Activated naive CD4-positive, alpha-beta T cell treated with anti-CD3 and anti-CD28 coated beads, Interleukin-2, amount 10 ng/mL, durations not matched to agents 7 days and 5 days (primary cell): ENCODE measurements at regions not wholly inside any gene's neighbourhood (a gene's known extent, or its start where the extent isn't known, plus 50 kb on each side); places are given as distances from the start of the nearest gene placed in this dataset.

Source experiments
- CTCF ChIA-PET: fragments of 350-600 bp; sonication (Branson Sonifier 250); formaldehyde crosslinking; loops from one replicate; lab custom pipeline; 2021; ENCODE audit warnings: antibody characterized with exemption; lab: Charles Lee
- DNase-seq: peaks from one replicate; pipeline ENCODE4 v3.0.0-alpha.2; 2020
- H3K27ac Mint-ChIP-seq: one replicate; pipeline ENCODE4 v1.8.0; 2021; ENCODE audit warnings: mild to moderate bottlenecking, moderate library complexity, mixed read lengths
- H3K27me3 Mint-ChIP-seq: one replicate; pipeline ENCODE4 v1.8.0; 2021; ENCODE audit warnings: mild to moderate bottlenecking, mixed read lengths
- H3K36me3 Mint-ChIP-seq: one replicate; pipeline ENCODE4 v1.8.0; 2021; ENCODE audit warnings: mixed read lengths
- H3K4me1 Mint-ChIP-seq: one replicate; pipeline ENCODE4 v1.8.0; 2021; ENCODE audit warnings: mixed read lengths
- H3K4me3 Mint-ChIP-seq: one replicate; pipeline ENCODE4 v1.8.0; 2021; ENCODE audit warnings: mild to moderate bottlenecking, moderate library complexity, mixed read lengths
- H3K9me3 Mint-ChIP-seq: one replicate; pipeline ENCODE4 v1.8.0; 2021; ENCODE audit warnings: mixed read lengths

DNA sequence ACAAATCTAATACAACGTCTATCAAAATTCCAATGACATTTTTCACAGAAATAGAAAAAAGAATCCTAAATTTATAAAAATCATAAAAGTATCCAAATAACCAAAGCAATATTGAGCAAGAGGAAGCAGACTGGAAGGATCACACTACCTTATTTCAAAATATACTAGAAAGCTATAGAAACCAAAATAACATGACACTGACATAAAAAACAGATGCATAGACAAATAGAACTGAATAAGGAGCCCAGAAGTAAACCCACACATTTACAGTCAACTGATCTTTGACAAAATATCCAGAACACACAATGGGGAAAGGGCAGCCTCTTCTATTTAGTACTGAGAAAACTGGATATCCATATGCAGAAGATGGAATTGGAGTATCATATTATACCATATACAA is 217.5 kb downstream of the MACC1 start:
- Mint-ChIP-seq H3K27ac (no peak overlapping the region), H3K9me3 (no peaks in the 10 kb centered on the region), H3K27me3 (no peaks in the 10 kb centered on the region), H3K36me3 (no peaks in the 10 kb centered on the region), H3K4me1 (no peaks in the 10 kb centered on the region), H3K4me3 (no peak overlapping the region)
- CTCF ChIA-PET: no interaction called here
- DNase-seq: no peak

DNA sequence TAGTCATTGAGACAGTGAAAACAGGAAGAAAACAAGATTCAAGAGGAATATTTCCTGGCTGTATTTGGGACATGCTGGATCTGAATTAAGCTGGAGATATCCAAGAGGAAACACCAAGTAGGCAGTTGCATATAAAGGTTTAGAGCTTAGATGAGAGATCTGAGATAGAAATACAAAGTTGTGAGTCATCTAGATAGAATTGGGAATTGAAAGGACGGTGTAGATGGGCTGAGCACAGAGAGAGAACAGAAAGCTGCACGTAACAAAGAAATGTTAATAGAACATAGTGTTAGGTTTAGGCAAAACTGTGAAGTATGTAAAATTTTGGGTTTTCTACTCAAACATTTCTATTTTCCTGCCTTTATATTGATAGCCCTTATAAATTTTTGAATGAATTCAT is 218.5 kb upstream of the TMEM196 start:
- Mint-ChIP-seq H3K36me3 (no peaks in the 10 kb centered on the region), H3K27me3 (no peaks in the 10 kb centered on the region), H3K9me3 (no peaks in the 10 kb centered on the region), H3K4me1 (no peaks in the 10 kb centered on the region), H3K27ac (no peak overlapping the region), H3K4me3 (no peak overlapping the region)
- no peak for DNase-seq
- CTCF ChIA-PET: interaction anchor here (0.6 kb wide), 1 partner anchor 10 kb away, joined by 5 read pairs; no protein-coding TSS in a partner anchor

DNA sequence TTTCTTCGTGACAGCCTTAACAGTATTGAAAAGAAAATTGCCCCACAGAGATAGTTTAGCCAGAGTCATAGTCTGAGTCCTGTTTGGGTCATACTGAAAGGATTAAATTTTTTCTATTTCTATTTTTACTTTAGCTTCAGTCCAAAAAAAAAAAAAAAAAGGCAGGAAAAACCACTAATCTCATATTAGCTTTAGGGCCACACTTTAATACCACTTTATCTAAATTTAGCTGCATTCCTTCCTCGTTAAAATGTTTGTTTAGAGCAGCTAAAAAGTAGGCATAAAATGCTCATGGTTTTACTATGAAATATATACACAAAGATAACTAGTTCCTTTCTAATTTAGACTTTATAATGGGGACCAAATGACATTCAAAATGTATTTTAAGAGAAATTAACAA is 216.5 kb upstream of the TMEM196 start:
- CTCF ChIA-PET: interaction anchor here (0.7 kb wide), 1 partner anchor 608 kb away, joined by 4 read pairs; no protein-coding TSS in a partner anchor
- Mint-ChIP-seq H3K4me1 (no peaks in the 10 kb centered on the region), H3K4me3 (no peak overlapping the region), H3K36me3 (no peaks in the 10 kb centered on the region), H3K27me3 (no peaks in the 10 kb centered on the region), H3K9me3 (no peaks in the 10 kb centered on the region), H3K27ac (no peak overlapping the region)
- no peak for DNase-seq

DNA sequence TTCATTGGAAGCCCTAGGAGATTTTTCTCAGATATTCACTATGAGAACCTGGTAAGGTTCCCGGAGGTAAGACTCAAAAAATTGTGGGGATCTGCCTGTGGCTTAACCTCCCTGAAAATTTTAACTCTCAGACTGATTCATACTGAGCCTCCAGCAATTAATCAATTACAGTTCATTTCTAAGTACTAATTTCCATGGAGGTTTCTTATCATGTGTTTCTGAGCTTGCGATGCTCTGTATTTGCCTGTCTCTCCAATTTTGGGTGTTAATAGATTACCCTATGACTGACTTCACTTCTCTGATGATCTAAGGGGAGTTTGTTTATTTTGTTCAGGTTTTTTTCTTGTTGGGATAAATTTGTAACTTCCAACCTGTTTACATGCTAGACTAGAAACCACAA is 215.4 kb upstream of the TMEM196 start:
- Mint-ChIP-seq H3K27me3 (no peaks in the 10 kb centered on the region), H3K27ac (no peak overlapping the region), H3K9me3 (no peaks in the 10 kb centered on the region), H3K4me3 (no peak overlapping the region), H3K4me1 (no peaks in the 10 kb centered on the region), H3K36me3 (no peaks in the 10 kb centered on the region)
- no peak for DNase-seq
- CTCF ChIA-PET: no interaction called here

DNA sequence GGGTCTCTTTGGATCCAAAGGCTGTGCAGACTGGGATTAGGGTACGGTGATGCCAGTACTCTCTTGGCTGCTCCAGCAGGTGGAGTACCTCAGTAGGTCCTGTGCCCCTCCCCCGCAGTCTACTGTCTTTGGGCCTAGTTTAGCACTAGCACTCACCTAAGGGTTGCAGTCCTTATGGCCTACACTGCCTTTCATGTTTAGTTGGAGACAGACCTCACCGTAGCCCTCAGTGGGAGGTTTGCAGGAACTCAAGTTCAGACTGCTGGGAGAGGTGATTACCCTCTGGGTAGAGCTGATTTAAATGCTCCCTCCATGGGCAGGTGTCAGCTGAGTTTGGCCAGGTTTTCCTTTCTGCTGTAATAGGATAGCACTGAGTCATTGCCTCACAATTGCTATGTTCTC is 210.8 kb upstream of the TMEM196 start:
- H3K9me3 Mint-ChIP-seq: no peaks in the 10 kb centered on the region
- no peak overlapping the region for H3K4me3 Mint-ChIP-seq
- no peaks in the 10 kb centered on the region for H3K36me3 Mint-ChIP-seq
- H3K27ac Mint-ChIP-seq: no peak overlapping the region
- no peaks in the 10 kb centered on the region for H3K27me3 Mint-ChIP-seq
- H3K4me1 Mint-ChIP-seq: no peaks in the 10 kb centered on the region
- CTCF ChIA-PET: no interaction called here
- no peak for DNase-seq

DNA sequence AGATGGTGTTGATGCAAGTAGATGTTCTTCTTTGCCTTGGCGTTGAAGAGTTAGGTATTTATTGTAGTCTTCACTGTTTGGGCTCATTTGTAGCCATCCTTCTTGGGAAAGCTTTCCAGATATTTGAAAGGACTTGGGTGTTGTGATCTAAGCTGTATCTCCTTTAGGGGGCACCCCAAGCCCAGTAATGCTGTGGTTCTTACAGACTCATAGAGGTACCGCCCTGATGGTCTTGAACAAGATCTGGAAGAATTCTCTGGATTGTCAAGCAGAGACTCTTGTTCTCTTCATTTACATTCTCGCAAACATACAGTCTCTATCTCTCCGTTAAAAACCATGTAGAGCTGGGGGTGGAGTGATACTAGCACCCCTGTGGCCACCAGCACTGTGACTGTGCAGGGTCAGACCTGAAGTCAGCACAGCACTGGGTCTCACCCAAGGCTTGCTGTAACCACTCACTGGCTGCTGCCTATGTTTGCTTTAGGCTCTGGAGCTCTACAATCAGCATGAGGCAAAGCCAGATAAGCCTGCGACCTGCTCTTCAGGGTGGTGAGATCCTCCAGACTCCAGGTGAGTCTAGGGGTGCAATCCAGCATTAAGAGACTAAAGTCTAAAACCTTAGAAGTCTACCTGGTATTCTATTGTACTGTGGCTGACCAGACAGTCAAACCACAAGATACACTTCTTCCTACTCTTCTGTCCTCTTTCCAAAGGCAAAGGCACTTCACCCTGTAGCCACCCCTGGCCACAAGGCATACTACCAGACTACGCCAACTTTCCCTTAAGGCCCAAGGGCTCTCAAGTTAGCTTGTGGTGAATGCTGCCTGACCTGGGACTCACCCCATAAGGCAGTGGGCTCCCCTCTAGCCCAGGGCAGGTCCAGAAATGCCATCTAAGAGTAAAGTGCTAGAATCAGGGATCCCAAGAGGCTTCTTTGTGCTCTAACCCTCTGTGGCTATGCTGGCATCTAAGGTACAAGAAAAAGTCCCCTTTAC is 209.7 kb upstream of the TMEM196 start:
- Mint-ChIP-seq H3K9me3 (no peaks in the 10 kb centered on the region), H3K27ac (no peak overlapping the region), H3K36me3 (no peaks in the 10 kb centered on the region), H3K4me3 (no peak overlapping the region), H3K27me3 (no peaks in the 10 kb centered on the region), H3K4me1 (no peaks in the 10 kb centered on the region)
- CTCF ChIA-PET: interaction anchor here (0.9 to 1.0 kb wide), 3 partner anchors 9 to 189 kb away, joined by 3 to 5 read pairs (median 4); no protein-coding TSS in a partner anchor
- peak; percentile 21 for DNase-seq

DNA sequence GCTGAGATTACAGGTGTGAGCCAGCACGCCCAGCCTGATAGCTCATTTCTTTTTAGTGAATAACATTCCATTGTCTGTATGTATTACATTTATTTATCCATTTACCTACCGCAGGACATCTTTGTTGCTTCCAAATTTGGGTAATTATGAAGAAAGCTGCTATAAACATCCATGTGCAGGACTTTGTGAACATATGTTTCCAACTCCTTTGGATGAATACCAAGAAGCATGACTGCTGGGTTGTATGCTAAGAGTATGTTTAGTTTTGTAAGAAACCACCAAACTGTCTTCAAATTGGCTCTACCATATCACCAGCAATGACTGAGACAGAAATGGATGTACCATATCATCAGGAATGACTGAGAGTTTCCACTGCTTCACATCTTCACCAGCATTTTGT is 200.2 kb upstream of the TMEM196 start:
- no peak for DNase-seq
- Mint-ChIP-seq H3K27me3 (no peaks in the 10 kb centered on the region), H3K9me3 (no peaks in the 10 kb centered on the region), H3K36me3 (no peaks in the 10 kb centered on the region), H3K4me1 (no peaks in the 10 kb centered on the region), H3K27ac (no peak overlapping the region), H3K4me3 (no peak overlapping the region)
- CTCF ChIA-PET: no interaction called here

DNA sequence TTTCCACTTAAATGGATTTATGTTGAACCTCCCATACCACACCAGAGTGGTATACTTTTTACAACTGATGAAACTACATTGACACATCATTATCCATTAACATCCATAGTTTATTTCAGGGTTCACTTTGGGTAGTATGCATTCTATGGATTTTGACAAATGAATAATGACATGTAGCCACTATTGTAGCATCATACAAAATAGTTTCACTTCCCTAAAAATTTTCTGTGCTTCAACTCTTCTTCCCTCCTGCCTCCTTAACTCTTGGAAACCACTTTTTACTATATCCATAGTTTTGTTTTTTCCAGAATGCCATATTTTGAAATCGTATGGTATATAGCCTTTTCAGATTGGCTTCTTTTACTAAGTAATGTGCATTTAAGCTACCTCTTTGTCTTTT is 199.5 kb upstream of the TMEM196 start:
- H3K4me3 Mint-ChIP-seq: no peak overlapping the region
- no peak for DNase-seq
- H3K27me3 Mint-ChIP-seq: no peaks in the 10 kb centered on the region
- H3K4me1 Mint-ChIP-seq: no peaks in the 10 kb centered on the region
- H3K36me3 Mint-ChIP-seq: no peaks in the 10 kb centered on the region
- no peaks in the 10 kb centered on the region for H3K9me3 Mint-ChIP-seq
- H3K27ac Mint-ChIP-seq: no peak overlapping the region
- CTCF ChIA-PET: no interaction called here

DNA sequence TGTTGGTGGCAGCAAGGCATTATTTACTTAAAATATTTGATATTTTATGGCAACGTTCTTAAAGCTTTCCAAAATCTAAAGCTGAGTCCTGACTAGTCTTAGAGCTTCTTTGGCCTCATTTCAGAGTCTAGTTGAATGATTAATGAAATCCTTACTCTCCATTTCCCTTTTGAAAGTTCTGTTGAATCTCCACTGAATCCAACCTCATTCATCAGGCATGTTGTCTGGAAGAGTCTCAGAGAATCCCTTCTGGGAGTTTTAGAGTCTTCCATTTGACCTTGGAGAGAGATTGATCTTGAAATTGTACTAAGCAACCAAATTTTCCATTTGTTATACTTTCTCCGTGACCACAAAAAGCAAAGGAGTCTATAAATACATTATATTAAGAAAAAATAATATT is 198.5 kb upstream of the TMEM196 start:
- Mint-ChIP-seq H3K9me3 (no peaks in the 10 kb centered on the region), H3K27me3 (no peaks in the 10 kb centered on the region), H3K4me1 (no peaks in the 10 kb centered on the region), H3K36me3 (no peaks in the 10 kb centered on the region), H3K4me3 (no peak overlapping the region), H3K27ac (no peak overlapping the region)
- DNase-seq: no peak
- CTCF ChIA-PET: no interaction called here

DNA sequence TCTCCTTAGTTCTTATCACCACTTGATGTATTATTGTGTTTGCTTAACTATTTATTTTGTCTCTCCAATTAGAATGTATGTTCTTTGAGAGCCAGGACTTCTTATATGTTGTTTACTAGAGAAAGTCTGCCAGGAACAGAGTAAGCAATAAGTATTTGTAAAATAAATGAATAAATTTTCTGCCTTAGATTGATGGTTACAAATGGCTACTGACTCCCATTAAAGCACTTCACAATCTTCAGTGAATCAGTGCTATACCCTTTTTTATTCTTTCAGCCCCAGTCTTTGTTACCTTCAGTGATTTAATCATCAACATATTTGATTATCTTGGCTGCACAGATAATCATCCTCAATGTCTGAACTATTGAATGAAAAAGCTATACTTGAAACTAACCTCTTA is 197.1 kb upstream of the TMEM196 start:
- CTCF ChIA-PET: no interaction called here
- H3K27me3 Mint-ChIP-seq: no peaks in the 10 kb centered on the region
- DNase-seq: no peak
- no peaks in the 10 kb centered on the region for H3K9me3 Mint-ChIP-seq
- no peaks in the 10 kb centered on the region for H3K36me3 Mint-ChIP-seq
- no peak overlapping the region for H3K27ac Mint-ChIP-seq
- no peaks in the 10 kb centered on the region for H3K4me1 Mint-ChIP-seq
- no peak overlapping the region for H3K4me3 Mint-ChIP-seq

DNA sequence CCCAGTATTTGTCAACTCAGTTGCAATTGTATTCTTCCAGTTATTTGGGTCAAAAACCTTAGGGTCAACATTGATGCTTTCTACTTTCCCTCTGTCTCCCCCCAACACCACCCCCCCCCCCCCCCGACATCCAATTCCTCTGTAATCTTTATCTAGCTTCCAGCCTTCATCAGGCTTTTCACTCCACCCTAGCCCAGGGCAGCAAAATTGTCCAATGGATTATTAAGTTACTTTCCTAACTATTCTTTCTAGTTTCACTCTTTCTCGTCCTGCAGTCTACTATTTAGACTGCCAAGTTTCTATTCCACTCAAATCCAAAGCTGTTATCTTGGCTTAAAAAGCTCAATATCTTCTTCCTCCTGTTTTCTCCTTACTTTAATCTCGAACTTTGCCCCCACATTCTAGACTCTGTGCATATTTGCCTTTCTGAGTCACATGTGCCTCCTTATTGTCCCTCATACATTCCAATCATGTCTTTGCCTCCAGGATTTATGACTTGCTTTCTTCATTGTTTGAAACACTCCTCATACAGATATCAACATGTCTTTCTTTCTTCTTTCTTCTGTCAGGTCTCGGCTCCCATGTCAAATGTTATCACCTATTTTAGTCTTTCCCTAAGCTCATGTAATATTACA is 196.6 kb upstream of the TMEM196 start:
- DNase-seq: no peak
- Mint-ChIP-seq H3K27ac (no peak overlapping the region), H3K4me1 (no peaks in the 10 kb centered on the region), H3K9me3 (no peaks in the 10 kb centered on the region), H3K4me3 (no peak overlapping the region), H3K27me3 (no peaks in the 10 kb centered on the region), H3K36me3 (no peaks in the 10 kb centered on the region)
- CTCF ChIA-PET: no interaction called here

DNA sequence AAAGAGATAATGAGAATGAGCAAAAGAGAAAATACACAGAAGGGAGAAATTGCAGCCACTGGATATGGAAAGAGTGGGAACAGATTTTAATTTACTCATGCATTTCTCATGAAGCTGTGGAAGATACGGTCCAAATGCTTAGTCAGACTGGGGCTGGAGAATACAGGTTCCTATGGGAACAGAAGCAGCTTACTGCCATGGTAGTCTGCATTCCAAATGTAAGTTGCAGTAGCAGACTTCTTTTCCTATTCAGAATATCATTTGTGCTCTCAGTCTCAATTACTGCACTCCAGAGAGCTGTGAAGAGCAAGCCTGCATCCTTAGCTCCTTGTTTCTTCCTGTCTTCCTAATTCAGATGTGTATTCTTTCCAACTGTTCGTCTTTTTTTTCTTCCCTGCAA is 190.8 kb upstream of the TMEM196 start:
- no peak overlapping the region for H3K4me3 Mint-ChIP-seq
- H3K4me1 Mint-ChIP-seq: no peaks in the 10 kb centered on the region
- CTCF ChIA-PET: interaction anchor here (0.8 kb wide), 1 partner anchor 18 kb away, joined by 4 read pairs; no protein-coding TSS in a partner anchor
- no peaks in the 10 kb centered on the region for H3K27me3 Mint-ChIP-seq
- no peak for DNase-seq
- H3K36me3 Mint-ChIP-seq: no peaks in the 10 kb centered on the region
- H3K9me3 Mint-ChIP-seq: peaks cover 2% of the 10 kb centered on the region
- H3K27ac Mint-ChIP-seq: no peak overlapping the region

DNA sequence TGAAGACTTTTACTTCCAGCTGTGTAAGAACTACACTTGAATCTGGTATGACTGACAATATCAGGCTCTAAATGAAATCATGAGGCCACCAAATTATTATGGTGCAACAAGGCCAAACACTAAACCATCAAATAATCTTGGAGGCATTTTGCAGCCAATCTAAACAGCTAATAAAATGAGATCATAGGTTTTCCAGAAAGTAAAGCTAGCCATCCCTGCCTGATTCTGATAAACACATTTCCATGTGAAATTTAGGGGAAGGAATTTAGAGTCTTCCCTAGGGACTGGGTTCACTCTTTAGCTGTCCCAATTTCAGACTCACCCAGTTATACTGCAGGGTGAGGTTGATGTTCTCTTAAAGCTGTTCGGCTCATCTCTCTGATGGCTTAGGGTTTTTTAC is 190.3 kb upstream of the TMEM196 start:
- peaks cover 2% of the 10 kb centered on the region for H3K9me3 Mint-ChIP-seq
- DNase-seq: no peak
- CTCF ChIA-PET: no interaction called here
- H3K27me3 Mint-ChIP-seq: no peaks in the 10 kb centered on the region
- H3K27ac Mint-ChIP-seq: no peak overlapping the region
- H3K36me3 Mint-ChIP-seq: no peaks in the 10 kb centered on the region
- H3K4me3 Mint-ChIP-seq: no peak overlapping the region
- H3K4me1 Mint-ChIP-seq: no peaks in the 10 kb centered on the region

DNA sequence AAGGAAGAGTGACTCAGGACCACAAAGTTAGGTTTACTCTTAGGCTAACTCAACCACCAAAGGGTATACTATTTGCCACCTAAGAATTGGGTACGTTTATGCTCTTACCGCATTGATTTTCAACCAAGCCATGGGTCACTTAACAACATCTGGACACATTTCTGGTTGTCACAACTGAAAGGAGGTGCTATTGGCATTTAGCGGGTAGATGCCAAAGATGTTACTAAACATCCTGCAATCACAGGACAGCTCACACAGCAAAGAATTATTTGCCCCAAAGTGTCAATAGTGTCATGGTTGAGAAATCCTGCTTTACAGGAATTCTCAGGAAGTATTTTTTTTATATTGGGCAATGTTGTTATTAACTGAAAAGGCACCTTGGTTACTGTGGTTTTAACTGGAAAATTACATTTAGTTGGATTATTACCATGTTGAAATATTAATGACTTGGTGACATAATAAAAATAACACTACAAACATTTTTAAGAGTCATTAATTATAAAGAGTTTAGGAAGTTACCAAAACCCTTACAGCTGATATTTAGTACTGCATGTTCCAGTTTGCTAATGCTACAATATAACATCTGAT is 185.0 kb upstream of the TMEM196 start:
- Mint-ChIP-seq H3K27ac (no peak overlapping the region), H3K4me3 (no peak overlapping the region), H3K36me3 (no peaks in the 10 kb centered on the region), H3K9me3 (peaks cover 5% of the 10 kb centered on the region), H3K4me1 (no peaks in the 10 kb centered on the region), H3K27me3 (no peaks in the 10 kb centered on the region)
- CTCF ChIA-PET: no interaction called here
- no peak for DNase-seq
